PC-9 (cell line): ENCODE measurements at regions not wholly inside any gene's neighbourhood (a gene's known extent, or its start where the extent isn't known, plus 50 kb on each side); places are given as distances from the start of the nearest gene placed in this dataset.

Experiments
- BruUV-seq: library from RNA; stranded (reverse); fragments of 400-500 nt; replicated peaks from 2 replicates; lab custom pipeline; 2021; lab: Mats Ljungman, UMichigan
- CTCF ChIA-PET: fragments of 300-600 bp; sonication (Branson Sonifier 250); formaldehyde crosslinking; loops from one replicate; lab custom pipeline; 2022; ENCODE audit warnings: antibody characterized with exemption; lab: Charles Lee
- POLR2A ChIA-PET: fragments of 300-600 bp; sonication (Branson Sonifier 250); formaldehyde crosslinking; loops from one replicate; lab custom pipeline; 2022; ENCODE audit warnings: antibody characterized with exemption; ENCODE audit not compliant: unreplicated experiment; lab: Charles Lee
- DNase-seq, 2 experiments: peaks; one replicate each; pipeline versions ENCODE4 v3.0.0 to v3.0.0-alpha.2; 2015 to 2022; ENCODE audit warnings: mixed read lengths in 1 of 2
- H2AFZ ChIP-seq: fragments of 200-600 bp; sonication (generic); 2 replicates; pipeline ENCODE4 v1.8.1; 2017; ENCODE audit warnings: antibody characterized with exemption
- H3F3A ChIP-seq: fragments of 200-600 bp; sonication (generic); 2 replicates; pipeline ENCODE4 v1.8.1; 2017; ENCODE audit warnings: antibody characterized with exemption, mild to moderate bottlenecking, low read depth; ENCODE audit not compliant: insufficient read depth
- H3K27ac ChIP-seq: fragments of 200-600 bp; sonication (generic); 2 replicates; pipeline ENCODE4 v1.6.1; 2016; ENCODE audit warnings: mixed run types
- H3K27me3 ChIP-seq: fragments of 200-600 bp; sonication (generic); 2 replicates; pipeline ENCODE4 v1.6.1; 2016; ENCODE audit warnings: low read depth, mixed run types; ENCODE audit not compliant: insufficient read depth
- H3K36me3 ChIP-seq: fragments of 200-600 bp; sonication (generic); 2 replicates; pipeline ENCODE4 v1.6.1; 2016; ENCODE audit warnings: low read depth, mixed run types
- H3K4me1 ChIP-seq: fragments of 200-600 bp; sonication (generic); replicated peaks from 2 replicates; pipeline ENCODE4 v1.6.1; 2016; ENCODE audit warnings: mixed run types; ENCODE audit not compliant: insufficient read depth
- H3K4me2 ChIP-seq: fragments of 200-600 bp; sonication (generic); 2 replicates; pipeline ENCODE4 v1.6.1; 2017; ENCODE audit warnings: mixed run types
- H3K4me3 ChIP-seq: fragments of 200-600 bp; sonication (generic); 2 replicates; pipeline ENCODE4 v1.6.1; 2016; ENCODE audit warnings: mixed run types
- H3K79me2 ChIP-seq: fragments of 200-600 bp; sonication (generic); 2 replicates; pipeline ENCODE4 v1.6.1; 2017; ENCODE audit warnings: low read depth, mixed run types
- H3K9me2 ChIP-seq: fragments of 200-600 bp; sonication (generic); 2 replicates; pipeline ENCODE4 v1.8.1; 2017; ENCODE audit warnings: mild to moderate bottlenecking; ENCODE audit not compliant: insufficient read depth
- H3K9me3 ChIP-seq: fragments of 200-600 bp; sonication (generic); 2 replicates; pipeline ENCODE4 v1.8.1; 2016; ENCODE audit warnings: low read depth; ENCODE audit not compliant: insufficient read depth
- H4K20me1 ChIP-seq: fragments of 200-600 bp; sonication (generic); 2 replicates; pipeline ENCODE4 v1.8.1; 2017; ENCODE audit not compliant: insufficient read depth
- EZH2 ChIP-seq: fragments of 200-600 bp; sonication (generic); IDR thresholded peaks from 2 replicates; pipeline ENCODE4 v1.8.0; 2017; ENCODE audit warnings: antibody characterized with exemption, low read depth
- intact Hi-C: fragments of 100-400 bp; cut with micrococcal nuclease; formaldehyde crosslinking; loops from one replicate; pipeline ENCODE4 v1.10.0; 2022; ENCODE audit not compliant: unreplicated experiment
- TF ChIP-seq, protein P1 (sequence below): fragments of 200-600 bp; sonication (generic); conservative IDR thresholded peaks from 2 replicates; pipeline ENCODE4 v1.6.1; 2017; ENCODE audit warnings: mixed run types, antibody characterized with exemption, mild to moderate bottlenecking, moderate library complexity

DNA sequence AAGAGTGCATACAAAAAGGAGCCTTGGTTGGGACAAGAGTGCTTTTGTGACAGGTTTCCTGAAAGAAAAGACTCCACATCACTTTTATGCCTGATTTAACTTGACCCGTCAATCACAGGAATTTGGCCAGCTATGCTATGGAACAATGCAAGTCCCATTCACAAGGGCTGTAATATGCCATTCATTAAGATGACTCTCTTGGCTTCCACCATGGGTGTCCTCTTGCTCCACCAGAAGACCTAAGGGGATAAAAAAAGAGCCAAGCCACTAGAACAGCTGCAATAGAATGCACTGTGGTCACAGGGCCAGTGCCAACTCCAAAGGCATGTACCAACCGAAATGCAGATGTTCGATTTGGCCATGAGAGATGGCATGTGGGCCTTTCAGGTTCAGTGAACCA, 480.1 kb upstream of the MPDZ start:
- no peak overlapping the region for H3K4me3 ChIP-seq
- no TSS peak for BruUV-seq
- TF ChIP-seq, protein P1, sequence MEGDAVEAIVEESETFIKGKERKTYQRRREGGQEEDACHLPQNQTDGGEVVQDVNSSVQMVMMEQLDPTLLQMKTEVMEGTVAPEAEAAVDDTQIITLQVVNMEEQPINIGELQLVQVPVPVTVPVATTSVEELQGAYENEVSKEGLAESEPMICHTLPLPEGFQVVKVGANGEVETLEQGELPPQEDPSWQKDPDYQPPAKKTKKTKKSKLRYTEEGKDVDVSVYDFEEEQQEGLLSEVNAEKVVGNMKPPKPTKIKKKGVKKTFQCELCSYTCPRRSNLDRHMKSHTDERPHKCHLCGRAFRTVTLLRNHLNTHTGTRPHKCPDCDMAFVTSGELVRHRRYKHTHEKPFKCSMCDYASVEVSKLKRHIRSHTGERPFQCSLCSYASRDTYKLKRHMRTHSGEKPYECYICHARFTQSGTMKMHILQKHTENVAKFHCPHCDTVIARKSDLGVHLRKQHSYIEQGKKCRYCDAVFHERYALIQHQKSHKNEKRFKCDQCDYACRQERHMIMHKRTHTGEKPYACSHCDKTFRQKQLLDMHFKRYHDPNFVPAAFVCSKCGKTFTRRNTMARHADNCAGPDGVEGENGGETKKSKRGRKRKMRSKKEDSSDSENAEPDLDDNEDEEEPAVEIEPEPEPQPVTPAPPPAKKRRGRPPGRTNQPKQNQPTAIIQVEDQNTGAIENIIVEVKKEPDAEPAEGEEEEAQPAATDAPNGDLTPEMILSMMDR = no peak
- TF ChIP-seq EZH2 = no peak
- CTCF ChIA-PET = no interaction called here
- no peak overlapping the region for H3K27ac ChIP-seq
- H4K20me1 ChIP-seq = no peaks in the 10 kb centered on the region
- no peaks in the 10 kb centered on the region for H3F3A ChIP-seq
- no peaks in the 10 kb centered on the region for H3K27me3 ChIP-seq
- H3K36me3 ChIP-seq = no peaks in the 10 kb centered on the region
- H3K79me2 ChIP-seq = no peaks in the 10 kb centered on the region
- H3K4me2 ChIP-seq = no peak overlapping the region
- intact Hi-C loops = no loop called here
- H3K9me2 ChIP-seq = no peaks in the 10 kb centered on the region
- H3K4me1 ChIP-seq = no peaks in the 10 kb centered on the region
- H2AFZ ChIP-seq = no peak overlapping the region
- no peak for DNase-seq
- POLR2A ChIA-PET = no interaction called here
- H3K9me3 ChIP-seq = no peaks in the 10 kb centered on the region

- Histone ChIP-seq H3K36me3 (no peaks in the 10 kb centered on the region), H3K79me2 (no peaks in the 10 kb centered on the region), H3K4me1 (no peaks in the 10 kb centered on the region), H3F3A (no peaks in the 10 kb centered on the region), H3K9me3 (no peaks in the 10 kb centered on the region), H3K27ac (no peak overlapping the region), H3K27me3 (no peaks in the 10 kb centered on the region), H3K4me2 (no peak overlapping the region), H3K9me2 (no peaks in the 10 kb centered on the region), H2AFZ (no peak overlapping the region), H4K20me1 (no peaks in the 10 kb centered on the region), H3K4me3 (no peak overlapping the region)
- ChIA-PET CTCF (no interaction called here), POLR2A (no interaction called here)
- no peak for TF ChIP-seq EZH2
- TF ChIP-seq, protein P1 = no peak
- BruUV-seq = no TSS peak
- no peak for DNase-seq
- intact Hi-C loops = no loop called here
These were observed 479.4 kb upstream of the MPDZ start for GRCh38 chr9:13758936-13759335.

GRCh38 chr9:13756943-13757342, 477.5 kb upstream of the MPDZ start:
- Histone ChIP-seq H3F3A (no peaks in the 10 kb centered on the region), H3K9me2 (no peaks in the 10 kb centered on the region), H3K36me3 (no peaks in the 10 kb centered on the region), H3K9me3 (no peaks in the 10 kb centered on the region), H3K4me3 (no peak overlapping the region), H3K27me3 (no peaks in the 10 kb centered on the region), H3K79me2 (no peaks in the 10 kb centered on the region), H3K4me1 (no peaks in the 10 kb centered on the region), H4K20me1 (no peaks in the 10 kb centered on the region), H2AFZ (no peak overlapping the region), H3K27ac (no peak overlapping the region), H3K4me2 (no peak overlapping the region)
- TF ChIP-seq EZH2 = no peak
- TF ChIP-seq, protein P1 = no peak
- POLR2A ChIA-PET = no interaction called here
- intact Hi-C loops = no loop called here
- no TSS peak for BruUV-seq
- CTCF ChIA-PET = no interaction called here
- no peak for DNase-seq
